HEK293T (cell line): ENCODE measurements at regions not wholly inside any gene's neighbourhood (a gene's known extent, or its start where the extent isn't known, plus 50 kb on each side); places are given as distances from the start of the nearest gene placed in this dataset.
"Not testable (repeated sequence)": the region's sequence is repeated elsewhere in the genome, so short reads cannot be mapped to it uniquely, and the experiment has no call there.

Experiments used
- CTCF ChIA-PET: fragments of 350-600 bp; formaldehyde crosslinking; extraction: SDS; loops from one replicate; lab custom pipeline; 2021; ENCODE audit warnings: antibody characterized with exemption, inconsistent platforms; lab: Yijun Ruan, JAX
- POLR2A ChIA-PET: fragments of 350-600 bp; formaldehyde crosslinking; extraction: SDS; loops from one replicate; lab custom pipeline; 2020; ENCODE audit warnings: antibody characterized with exemption, inconsistent platforms; lab: Yijun Ruan, JAX
- DNase-seq: peaks from one replicate; pipeline ENCODE4 v3.0.0; 2012; ENCODE audit warnings: mixed read lengths; ENCODE audit errors: extremely low spot score
- ARNT ChIP-seq: fragments of 450-650 bp; IDR thresholded peaks from 2 replicates; pipeline ENCODE4 v1.6.1; 2017; ENCODE audit warnings: mild to moderate bottlenecking
- BHLHE40 ChIP-seq: fragments of 450-650 bp; IDR thresholded peaks from 2 replicates; pipeline ENCODE4 v1.6.1; 2016; ENCODE audit warnings: mild to moderate bottlenecking, moderate library complexity, borderline replicate concordance
- CTBP1 ChIP-seq: fragments of 450-650 bp; IDR thresholded peaks from 2 replicates; pipeline ENCODE4 v1.6.1; 2016; ENCODE audit warnings: borderline replicate concordance
- ELF4 ChIP-seq: fragments of 450-650 bp; IDR thresholded peaks from 2 replicates; pipeline ENCODE4 v1.6.1; 2017; ENCODE audit warnings: antibody characterized with exemption
- FOXA1 ChIP-seq: fragments of 450-650 bp; IDR thresholded peaks from 2 replicates; pipeline ENCODE4 v1.6.1; 2016; ENCODE audit warnings: mild to moderate bottlenecking
- FOXK2 ChIP-seq: fragments of 450-650 bp; IDR thresholded peaks from 2 replicates; pipeline ENCODE4 v1.6.1; 2016; ENCODE audit warnings: mild to moderate bottlenecking
- FOXM1 ChIP-seq: fragments of 450-650 bp; IDR thresholded peaks from 2 replicates; pipeline ENCODE4 v1.6.1; 2017; ENCODE audit warnings: mild to moderate bottlenecking, borderline replicate concordance
- HDGF ChIP-seq: fragments of 450-650 bp; IDR thresholded peaks from 2 replicates; pipeline ENCODE4 v1.6.1; 2017; ENCODE audit warnings: antibody characterized with exemption, borderline replicate concordance
- L3MBTL2 ChIP-seq: fragments of 450-650 bp; conservative IDR thresholded peaks from 2 replicates; pipeline ENCODE4 v1.6.1; 2016; ENCODE audit warnings: mild to moderate bottlenecking
- LEF1 ChIP-seq: fragments of 450-650 bp; IDR thresholded peaks from 2 replicates; pipeline ENCODE4 v1.6.1; 2017; ENCODE audit warnings: mild to moderate bottlenecking, borderline replicate concordance
- NFRKB ChIP-seq: fragments of 450-650 bp; IDR thresholded peaks from 2 replicates; pipeline ENCODE4 v1.6.1; 2016; ENCODE audit warnings: mild to moderate bottlenecking, moderate library complexity
- PKNOX1 ChIP-seq: fragments of 450-650 bp; IDR thresholded peaks from 2 replicates; pipeline ENCODE4 v1.6.1; 2016
- SP1 ChIP-seq: fragments of 450-650 bp; IDR thresholded peaks from 2 replicates; pipeline ENCODE4 v1.6.1; 2017
- SUZ12 ChIP-seq: fragments of 450-650 bp; IDR thresholded peaks from 2 replicates; pipeline ENCODE4 v1.6.1; 2016; ENCODE audit warnings: mild to moderate bottlenecking
- TARDBP ChIP-seq: fragments of 450-650 bp; IDR thresholded peaks from 2 replicates; pipeline ENCODE4 v1.6.1; 2016
- ZNF384 ChIP-seq: fragments of 450-650 bp; IDR thresholded peaks from 2 replicates; pipeline ENCODE4 v1.6.1; 2016

GRCh38 chr1:104197516-104197915 is 447.8 kb downstream of the AMY1C start:
- no peak for TF ChIP-seq CTBP1
- TF ChIP-seq NFRKB: no peak
- no peak for TF ChIP-seq BHLHE40
- TF ChIP-seq PKNOX1: no peak
- TF ChIP-seq ARNT: no peak
- no peak for TF ChIP-seq SUZ12
- no peak for TF ChIP-seq ELF4
- TF ChIP-seq SP1: no peak
- no peak for TF ChIP-seq FOXA1
- no peak for TF ChIP-seq LEF1
- no peak for TF ChIP-seq TARDBP
- no peak for TF ChIP-seq FOXM1
- no peak for TF ChIP-seq FOXK2
- TF ChIP-seq ZNF384: no peak
- no peak for TF ChIP-seq HDGF
- no peak for TF ChIP-seq L3MBTL2
- ChIA-PET CTCF (no interaction called here), POLR2A (no interaction called here)
- DNase-seq: no peak

- no peak for TF ChIP-seq PKNOX1
- no peak for TF ChIP-seq HDGF
- no peak for TF ChIP-seq NFRKB
- TF ChIP-seq ZNF384: no peak
- no peak for TF ChIP-seq SUZ12
- no peak for TF ChIP-seq FOXA1
- TF ChIP-seq ARNT: no peak
- no peak for TF ChIP-seq FOXM1
- TF ChIP-seq ELF4: no peak
- no peak for TF ChIP-seq L3MBTL2
- TF ChIP-seq SP1: no peak
- no peak for TF ChIP-seq TARDBP
- ChIA-PET CTCF (no interaction called here), POLR2A (no interaction called here)
- no peak for DNase-seq
These were observed 462.5 kb downstream of the AMY1C start for GRCh38 chr1:104212239-104212638.

GRCh38 chr1:104217395-104217986 is 467.8 kb downstream of the AMY1C start:
- CTCF ChIA-PET, DNase-seq: not testable (repeated sequence)
- POLR2A ChIA-PET: interaction anchor here (0.6 kb wide), 1 partner anchor 9 kb away, joined by 3 read pairs; no protein-coding TSS in a partner anchor

- TF ChIP-seq ARNT (no peak), LEF1 (no peak)
- CTCF ChIA-PET: no interaction called here
- no peak for DNase-seq
- POLR2A ChIA-PET: no interaction called here
These were observed 480.2 kb downstream of the AMY1C start for GRCh38 chr1:104229860-104230259.

- DNase-seq: no peak
- POLR2A ChIA-PET: no interaction called here
- TF ChIP-seq SP1: no peak
- no peak for TF ChIP-seq FOXK2
- no peak for TF ChIP-seq NFRKB
- TF ChIP-seq TARDBP: no peak
- no peak for TF ChIP-seq ARNT
- TF ChIP-seq ZNF384: no peak
- no peak for TF ChIP-seq FOXA1
- TF ChIP-seq SUZ12: no peak
- no peak for TF ChIP-seq L3MBTL2
- no peak for TF ChIP-seq LEF1
- no peak for TF ChIP-seq PKNOX1
- no peak for TF ChIP-seq HDGF
- no peak for TF ChIP-seq CTBP1
- TF ChIP-seq FOXM1: no peak
- TF ChIP-seq ELF4: no peak
- no peak for TF ChIP-seq BHLHE40
- CTCF ChIA-PET: no interaction called here
These were observed 482.0 kb downstream of the AMY1C start for GRCh38 chr1:104231676-104232075.

GRCh38 chr1:104235141-104235540 is 485.4 kb downstream of the AMY1C start:
- POLR2A ChIA-PET: no interaction called here
- TF ChIP-seq TARDBP: no peak
- no peak for TF ChIP-seq ELF4
- TF ChIP-seq FOXA1: no peak
- TF ChIP-seq LEF1: no peak
- TF ChIP-seq CTBP1: no peak
- TF ChIP-seq FOXK2: no peak
- no peak for TF ChIP-seq HDGF
- TF ChIP-seq BHLHE40: no peak
- TF ChIP-seq L3MBTL2: no peak
- no peak for TF ChIP-seq FOXM1
- no peak for TF ChIP-seq ARNT
- TF ChIP-seq NFRKB: no peak
- no peak for TF ChIP-seq SP1
- TF ChIP-seq PKNOX1: no peak
- CTCF ChIA-PET: no interaction called here

More at GRCh38 chr1:104235141-104235540, 485.4 kb downstream of the AMY1C start:
- DNase-seq: no peak
